H1 (cell line): ENCODE measurements at regions not wholly inside any gene's neighbourhood (a gene's known extent, or its start where the extent isn't known, plus 50 kb on each side); places are given as distances from the start of the nearest gene placed in this dataset.

Experiments
- CHD2 ChIP-seq: IDR thresholded peaks from 2 replicates; pipeline ENCODE4 v1.6.1; 2012; ENCODE audit warnings: low read length, improper control_type of control experiment
- TF ChIP-seq, protein P1 (sequence below), 3 experiments: IDR thresholded peaks; 1 replicate in 2 of 3; 2 replicates in 1 of 3; pipeline versions ENCODE4 v1.5.1 to v1.6.1; 2011; ENCODE audit warnings: low read length in 3 of 3, mild to moderate bottlenecking in 3 of 3, inconsistent platforms in 2 of 3, low read depth in 1 of 3, moderate library complexity in 1 of 3; ENCODE audit not compliant: insufficient read depth in 1 of 3; ENCODE audit errors: control extremely low read depth in 1 of 3

DNA sequence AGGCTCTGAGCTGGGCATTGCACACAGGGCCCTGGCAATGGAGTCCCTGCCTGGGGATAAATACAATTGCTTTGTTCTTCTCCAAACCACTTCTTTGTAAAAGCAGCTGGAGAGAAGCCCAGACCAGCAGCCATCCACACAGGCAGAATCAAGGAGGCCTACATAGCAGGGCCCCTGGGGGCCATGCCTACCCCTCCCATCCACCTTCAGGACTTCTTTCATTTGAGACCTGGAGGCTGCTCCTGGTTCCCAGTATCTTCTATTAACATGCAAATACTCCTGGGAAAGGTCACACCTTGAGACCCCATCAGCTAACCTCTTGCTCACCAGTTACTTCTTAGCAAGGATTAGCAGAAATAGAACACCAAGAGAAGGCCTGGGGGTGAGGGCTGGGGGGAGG, 511.1 kb downstream of the SOX6 start:
- no peak for TF ChIP-seq CHD2
- TF ChIP-seq, protein P1, sequence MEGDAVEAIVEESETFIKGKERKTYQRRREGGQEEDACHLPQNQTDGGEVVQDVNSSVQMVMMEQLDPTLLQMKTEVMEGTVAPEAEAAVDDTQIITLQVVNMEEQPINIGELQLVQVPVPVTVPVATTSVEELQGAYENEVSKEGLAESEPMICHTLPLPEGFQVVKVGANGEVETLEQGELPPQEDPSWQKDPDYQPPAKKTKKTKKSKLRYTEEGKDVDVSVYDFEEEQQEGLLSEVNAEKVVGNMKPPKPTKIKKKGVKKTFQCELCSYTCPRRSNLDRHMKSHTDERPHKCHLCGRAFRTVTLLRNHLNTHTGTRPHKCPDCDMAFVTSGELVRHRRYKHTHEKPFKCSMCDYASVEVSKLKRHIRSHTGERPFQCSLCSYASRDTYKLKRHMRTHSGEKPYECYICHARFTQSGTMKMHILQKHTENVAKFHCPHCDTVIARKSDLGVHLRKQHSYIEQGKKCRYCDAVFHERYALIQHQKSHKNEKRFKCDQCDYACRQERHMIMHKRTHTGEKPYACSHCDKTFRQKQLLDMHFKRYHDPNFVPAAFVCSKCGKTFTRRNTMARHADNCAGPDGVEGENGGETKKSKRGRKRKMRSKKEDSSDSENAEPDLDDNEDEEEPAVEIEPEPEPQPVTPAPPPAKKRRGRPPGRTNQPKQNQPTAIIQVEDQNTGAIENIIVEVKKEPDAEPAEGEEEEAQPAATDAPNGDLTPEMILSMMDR (IDR thresholded peaks at IDR 0.05; ENCODE audit: control extremely low read depth in 1 of 3, insufficient read depth in 1 of 3, low read depth in 1 of 3, low read length in 3 of 3): no peak
